PC-9 (cell line): ENCODE measurements at regions not wholly inside any gene's neighbourhood (a gene's known extent, or its start where the extent isn't known, plus 50 kb on each side); places are given as distances from the start of the nearest gene placed in this dataset.

Experiments used
- BruUV-seq: library from RNA; stranded (reverse); fragments of 400-500 nt; replicated peaks from 2 replicates; lab custom pipeline; 2021; lab: Mats Ljungman, UMichigan
- CTCF ChIA-PET: fragments of 300-600 bp; sonication (Branson Sonifier 250); formaldehyde crosslinking; loops from one replicate; lab custom pipeline; 2022; ENCODE audit warnings: antibody characterized with exemption; lab: Charles Lee
- POLR2A ChIA-PET: fragments of 300-600 bp; sonication (Branson Sonifier 250); formaldehyde crosslinking; loops from one replicate; lab custom pipeline; 2022; ENCODE audit warnings: antibody characterized with exemption; ENCODE audit not compliant: unreplicated experiment; lab: Charles Lee
- DNase-seq, 2 experiments: peaks; one replicate each; pipeline versions ENCODE4 v3.0.0 to v3.0.0-alpha.2; 2015 to 2022; ENCODE audit warnings: mixed read lengths in 1 of 2
- H2AFZ ChIP-seq: fragments of 200-600 bp; sonication (generic); 2 replicates; pipeline ENCODE4 v1.8.1; 2017; ENCODE audit warnings: antibody characterized with exemption
- H3F3A ChIP-seq: fragments of 200-600 bp; sonication (generic); 2 replicates; pipeline ENCODE4 v1.8.1; 2017; ENCODE audit warnings: antibody characterized with exemption, mild to moderate bottlenecking, low read depth; ENCODE audit not compliant: insufficient read depth
- H3K27ac ChIP-seq: fragments of 200-600 bp; sonication (generic); 2 replicates; pipeline ENCODE4 v1.6.1; 2016; ENCODE audit warnings: mixed run types
- H3K27me3 ChIP-seq: fragments of 200-600 bp; sonication (generic); 2 replicates; pipeline ENCODE4 v1.6.1; 2016; ENCODE audit warnings: low read depth, mixed run types; ENCODE audit not compliant: insufficient read depth
- H3K36me3 ChIP-seq: fragments of 200-600 bp; sonication (generic); 2 replicates; pipeline ENCODE4 v1.6.1; 2016; ENCODE audit warnings: low read depth, mixed run types
- H3K4me1 ChIP-seq: fragments of 200-600 bp; sonication (generic); replicated peaks from 2 replicates; pipeline ENCODE4 v1.6.1; 2016; ENCODE audit warnings: mixed run types; ENCODE audit not compliant: insufficient read depth
- H3K4me2 ChIP-seq: fragments of 200-600 bp; sonication (generic); 2 replicates; pipeline ENCODE4 v1.6.1; 2017; ENCODE audit warnings: mixed run types
- H3K4me3 ChIP-seq: fragments of 200-600 bp; sonication (generic); 2 replicates; pipeline ENCODE4 v1.6.1; 2016; ENCODE audit warnings: mixed run types
- H3K79me2 ChIP-seq: fragments of 200-600 bp; sonication (generic); 2 replicates; pipeline ENCODE4 v1.6.1; 2017; ENCODE audit warnings: low read depth, mixed run types
- H3K9me2 ChIP-seq: fragments of 200-600 bp; sonication (generic); 2 replicates; pipeline ENCODE4 v1.8.1; 2017; ENCODE audit warnings: mild to moderate bottlenecking; ENCODE audit not compliant: insufficient read depth
- H3K9me3 ChIP-seq: fragments of 200-600 bp; sonication (generic); 2 replicates; pipeline ENCODE4 v1.8.1; 2016; ENCODE audit warnings: low read depth; ENCODE audit not compliant: insufficient read depth
- H4K20me1 ChIP-seq: fragments of 200-600 bp; sonication (generic); 2 replicates; pipeline ENCODE4 v1.8.1; 2017; ENCODE audit not compliant: insufficient read depth
- CTCF ChIP-seq: fragments of 200-600 bp; sonication (generic); conservative IDR thresholded peaks from 2 replicates; pipeline ENCODE4 v1.6.1; 2017; ENCODE audit warnings: mixed run types, antibody characterized with exemption, mild to moderate bottlenecking, moderate library complexity
- EZH2 ChIP-seq: fragments of 200-600 bp; sonication (generic); IDR thresholded peaks from 2 replicates; pipeline ENCODE4 v1.8.0; 2017; ENCODE audit warnings: antibody characterized with exemption, low read depth
- intact Hi-C: fragments of 100-400 bp; cut with micrococcal nuclease; formaldehyde crosslinking; loops from one replicate; pipeline ENCODE4 v1.10.0; 2022; ENCODE audit not compliant: unreplicated experiment

DNA sequence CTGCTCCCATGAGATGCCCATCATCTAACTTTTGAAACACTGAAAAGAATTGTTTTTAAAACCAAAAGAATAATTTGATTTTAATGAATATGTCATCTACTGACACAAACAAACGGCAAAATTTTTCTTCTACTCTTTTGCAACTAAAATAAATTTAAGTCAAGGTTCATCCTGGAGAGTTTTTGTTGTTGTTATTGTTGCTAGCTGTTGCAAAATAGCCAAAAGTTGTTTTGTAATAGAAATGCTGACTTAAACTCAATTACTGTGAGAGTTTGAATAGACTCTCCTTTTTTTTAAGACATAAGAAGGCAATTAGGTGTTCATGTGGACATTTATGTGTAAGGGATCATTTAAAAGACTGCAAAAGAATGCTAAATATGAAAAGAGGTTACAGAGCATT lies 146.0 kb upstream of the SEM1 start:
- Histone ChIP-seq H2AFZ (no peak overlapping the region), H3K4me2 (no peak overlapping the region), H4K20me1 (no peaks in the 10 kb centered on the region), H3K27me3 (no peaks in the 10 kb centered on the region), H3K79me2 (no peaks in the 10 kb centered on the region), H3K36me3 (no peaks in the 10 kb centered on the region), H3K9me3 (no peaks in the 10 kb centered on the region), H3F3A (no peaks in the 10 kb centered on the region), H3K9me2 (no peaks in the 10 kb centered on the region), H3K4me1 (no peaks in the 10 kb centered on the region), H3K27ac (no peak overlapping the region), H3K4me3 (no peak overlapping the region)
- POLR2A ChIA-PET: no interaction called here
- no TSS peak for BruUV-seq
- DNase-seq: no peak
- CTCF ChIA-PET: no interaction called here
- intact Hi-C loops: no loop called here
- TF ChIP-seq EZH2 (no peak), CTCF (no peak)

GRCh38 chr7:96869538-96869937 lies 135.8 kb upstream of the DLX6 start:
- H3K79me2 ChIP-seq: no peaks in the 10 kb centered on the region
- H3K4me3 ChIP-seq: no peak overlapping the region
- H3K36me3 ChIP-seq: no peaks in the 10 kb centered on the region
- no peaks in the 10 kb centered on the region for H4K20me1 ChIP-seq
- H3K4me2 ChIP-seq: no peak overlapping the region
- no peak overlapping the region for H2AFZ ChIP-seq
- CTCF ChIA-PET: no interaction called here
- no peak overlapping the region for H3K27ac ChIP-seq
- intact Hi-C loops: no loop called here
- no peaks in the 10 kb centered on the region for H3K4me1 ChIP-seq
- no peaks in the 10 kb centered on the region for H3K9me2 ChIP-seq
- DNase-seq: no peak
- TF ChIP-seq EZH2: no peak
- no peak for TF ChIP-seq CTCF
- H3K9me3 ChIP-seq: no peaks in the 10 kb centered on the region
- POLR2A ChIA-PET: no interaction called here
- H3F3A ChIP-seq: no peaks in the 10 kb centered on the region; the same call in 1 of the 2 replicates
- BruUV-seq: no TSS peak
- H3K27me3 ChIP-seq: no peaks in the 10 kb centered on the region

DNA sequence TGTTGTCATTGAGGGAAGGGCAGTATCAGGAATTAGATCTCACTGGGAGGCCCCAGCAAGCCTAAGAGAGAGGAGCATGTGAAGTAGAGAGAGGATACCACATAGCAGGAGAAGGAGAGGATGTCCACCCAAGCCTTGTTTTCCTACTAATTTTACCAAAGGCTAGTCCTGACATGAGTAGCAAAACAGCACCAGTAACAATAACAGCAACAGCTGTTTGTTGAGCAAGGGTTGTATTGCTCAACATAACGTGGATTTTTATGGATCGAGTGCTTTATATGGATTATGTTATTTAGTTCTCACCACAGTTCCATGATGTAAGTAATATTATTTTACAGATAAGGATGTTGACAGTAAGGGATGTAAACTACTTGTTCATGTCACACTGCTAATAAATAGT lies 135.2 kb upstream of the DLX6 start:
- no peak overlapping the region for H3K4me3 ChIP-seq
- ChIA-PET POLR2A (no interaction called here), CTCF (no interaction called here)
- H4K20me1 ChIP-seq: no peaks in the 10 kb centered on the region
- no TSS peak for BruUV-seq
- intact Hi-C loops: no loop called here
- H3K79me2 ChIP-seq: no peaks in the 10 kb centered on the region
- no peak overlapping the region for H3K4me2 ChIP-seq
- no peaks in the 10 kb centered on the region for H3K9me3 ChIP-seq
- no peaks in the 10 kb centered on the region for H3K4me1 ChIP-seq
- TF ChIP-seq CTCF (no peak), EZH2 (no peak)
- H3F3A ChIP-seq: no peaks in the 10 kb centered on the region; the same call in 1 of the 2 replicates
- no peaks in the 10 kb centered on the region for H3K9me2 ChIP-seq
- no peaks in the 10 kb centered on the region for H3K27me3 ChIP-seq
- no peak overlapping the region for H3K27ac ChIP-seq
- DNase-seq: no peak
- no peak overlapping the region for H2AFZ ChIP-seq
- no peaks in the 10 kb centered on the region for H3K36me3 ChIP-seq
